GM23338 (cell line): ENCODE measurements at regions not wholly inside any gene's neighbourhood (a gene's known extent, or its start where the extent isn't known, plus 50 kb on each side); places are given as distances from the start of the nearest gene placed in this dataset.

Experiments
- ATAC-seq: fragments of 200-7000 bp; cut with Tn5 transposase; 3 replicates; pipeline ENCODE4 v1.9.1; 2020
- DNase-seq: peaks from one replicate; pipeline ENCODE4 v3.0.0-alpha.2; 2015; ENCODE audit warnings: low spot score
- H2AFZ ChIP-seq: fragments of 200-600 bp; sonication (generic); 2 replicates; pipeline ENCODE4 v1.8.0; 2016; ENCODE audit warnings: antibody characterized with exemption, mild to moderate bottlenecking, moderate library complexity
- H3F3A ChIP-seq: fragments of 200-600 bp; sonication (generic); replicated peaks from 2 replicates; pipeline ENCODE4 v1.8.0; 2017; ENCODE audit warnings: antibody characterized with exemption, mixed run types, low read depth
- H3K27ac ChIP-seq: fragments of 200-600 bp; sonication (generic); 2 replicates; pipeline ENCODE4 v1.6.1; 2016; ENCODE audit warnings: low read depth
- H3K27me3 ChIP-seq: fragments of 200-600 bp; sonication (generic); 2 replicates; pipeline ENCODE4 v1.8.0; 2016; ENCODE audit warnings: mild to moderate bottlenecking, mixed run types, moderate library complexity; ENCODE audit not compliant: insufficient read depth
- H3K36me3 ChIP-seq: fragments of 200-600 bp; sonication (generic); 2 replicates; pipeline ENCODE4 v1.8.0; 2016; ENCODE audit warnings: mild to moderate bottlenecking; ENCODE audit not compliant: insufficient read depth
- H3K4me1 ChIP-seq: fragments of 200-600 bp; sonication (generic); 2 replicates; pipeline ENCODE4 v1.8.0; 2016; ENCODE audit warnings: mild to moderate bottlenecking, moderate library complexity; ENCODE audit not compliant: insufficient read depth
- H3K4me2 ChIP-seq: fragments of 200-600 bp; sonication (generic); 2 replicates; pipeline ENCODE4 v1.7.1; 2017; ENCODE audit warnings: mixed run types
- H3K4me3 ChIP-seq: fragments of 200-600 bp; sonication (generic); 2 replicates; pipeline ENCODE4 v1.6.1; 2016; ENCODE audit warnings: mixed run types
- H3K79me2 ChIP-seq: fragments of 200-600 bp; sonication (generic); replicated peaks from 2 replicates; pipeline ENCODE4 v1.8.0; 2017; ENCODE audit warnings: mild to moderate bottlenecking; ENCODE audit not compliant: insufficient read depth
- H3K9me2 ChIP-seq: fragments of 200-600 bp; sonication (generic); 2 replicates; pipeline ENCODE4 v1.8.0; 2017; ENCODE audit not compliant: insufficient read depth
- H4K20me1 ChIP-seq: fragments of 200-600 bp; sonication (generic); replicated peaks from 2 replicates; pipeline ENCODE4 v1.8.0; 2017; ENCODE audit warnings: mild to moderate bottlenecking; ENCODE audit not compliant: insufficient read depth
- H3K27ac Mint-ChIP-seq: 2 replicates; pipeline ENCODE4 v1.8.0; 2020; ENCODE audit warnings: inconsistent platforms, mild to moderate bottlenecking, moderate library complexity, mixed read lengths
- H3K27me3 Mint-ChIP-seq: 3 replicates; pipeline ENCODE4 v1.8.0; 2022; ENCODE audit warnings: low read depth, mild to moderate bottlenecking, moderate library complexity, mixed read lengths, inconsistent platforms; ENCODE audit not compliant: insufficient read depth, poor library complexity
- H3K36me3 Mint-ChIP-seq: 3 replicates; pipeline ENCODE4 v1.8.0; 2021; ENCODE audit warnings: low read depth, mild to moderate bottlenecking, inconsistent platforms, moderate library complexity, mixed read lengths
- H3K4me1 Mint-ChIP-seq: 3 replicates; pipeline ENCODE4 v1.8.0; 2020; ENCODE audit warnings: mild to moderate bottlenecking, inconsistent platforms, mixed read lengths
- H3K4me3 Mint-ChIP-seq: 3 replicates; pipeline ENCODE4 v1.8.0; 2021; ENCODE audit warnings: moderate library complexity, mild to moderate bottlenecking, inconsistent platforms, mixed read lengths
- H3K9me3 Mint-ChIP-seq: 3 replicates; pipeline ENCODE4 v1.8.0; 2020; ENCODE audit warnings: moderate library complexity, mild to moderate bottlenecking, inconsistent platforms, mixed read lengths
- CREB1 ChIP-seq: fragments of 250-450 bp; sonication (Bioruptor Pico); IDR thresholded peaks from 2 replicates; pipeline ENCODE4 v1.5.0; 2020; ENCODE audit warnings: low read depth, mild to moderate bottlenecking, moderate library complexity
- EZH2 ChIP-seq: fragments of 200-600 bp; sonication (generic); IDR thresholded peaks from one replicate; pipeline ENCODE4 v1.8.0; 2017; ENCODE audit warnings: antibody characterized with exemption, mild to moderate bottlenecking, low read depth; ENCODE audit not compliant: unreplicated experiment
- EZH2phosphoT487 ChIP-seq: fragments of 200-600 bp; sonication (generic); IDR thresholded peaks from one replicate; pipeline ENCODE4 v1.8.1; 2018; ENCODE audit warnings: antibody characterized with exemption; ENCODE audit not compliant: unreplicated experiment
- JUNB ChIP-seq: IDR thresholded peaks from one replicate; pipeline ENCODE4 v1.6.1; 2016; ENCODE audit warnings: antibody characterized with exemption; ENCODE audit not compliant: unreplicated experiment
- NANOG ChIP-seq: IDR thresholded peaks from 2 replicates; pipeline ENCODE4 v1.6.1; 2016; ENCODE audit warnings: antibody characterized with exemption, borderline replicate concordance
- STAT1 ChIP-seq: IDR thresholded peaks from one replicate; pipeline ENCODE4 v1.6.1; 2016; ENCODE audit warnings: antibody characterized with exemption; ENCODE audit not compliant: unreplicated experiment
- ZNF114 ChIP-seq: fragments of 250-450 bp; sonication (Bioruptor Pico); IDR thresholded peaks from 2 replicates; pipeline ENCODE4 v1.5.0; 2020; ENCODE audit warnings: mild to moderate bottlenecking, moderate library complexity
- ZNF331 ChIP-seq: fragments of 250-450 bp; sonication (Bioruptor Pico); IDR thresholded peaks from 2 replicates; pipeline ENCODE4 v1.5.0; 2020; ENCODE audit warnings: low read depth, mild to moderate bottlenecking, moderate library complexity
- ZNF462 ChIP-seq: fragments of 250-450 bp; sonication (Bioruptor Pico); IDR thresholded peaks from 2 replicates; pipeline ENCODE4 v1.5.0; 2020; ENCODE audit warnings: mild to moderate bottlenecking, moderate library complexity

DNA sequence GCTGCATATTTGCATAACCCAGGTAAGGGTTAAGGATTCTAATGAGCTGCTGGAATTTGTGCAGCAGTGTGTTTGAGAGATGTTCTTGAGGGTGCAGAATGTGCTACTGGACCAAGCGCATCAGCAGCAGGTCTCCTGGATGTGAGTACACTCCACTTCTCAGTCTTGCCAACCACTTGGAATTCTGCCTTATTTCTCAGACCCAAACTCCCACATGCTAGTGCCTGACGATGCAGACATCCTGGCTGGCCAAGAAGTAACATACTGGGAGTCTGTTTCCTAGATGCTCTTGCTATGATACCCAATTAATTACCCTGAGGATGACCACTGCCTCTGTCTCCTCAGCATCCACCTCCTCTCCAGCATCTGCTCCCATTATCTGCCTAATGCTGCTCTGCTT is 186.6 kb downstream of the MOXD1 start (continued):
- TF ChIP-seq ZNF114 (CRISPR knock-in tag) (no peak), ZNF331 (CRISPR knock-in tag) (no peak), NANOG (no peak), CREB1 (CRISPR knock-in tag) (no peak), JUNB (no peak)

- H3K4me3 Mint-ChIP-seq: no peak overlapping the region
- H3K27ac ChIP-seq: no peak overlapping the region
- H3K79me2 ChIP-seq: no peaks in the 10 kb centered on the region
- TF ChIP-seq NANOG (no peak), EZH2 (no peak), EZH2phosphoT487 (no peak), CREB1 (CRISPR knock-in tag) (no peak), ZNF462 (CRISPR knock-in tag) (no peak), STAT1 (no peak), ZNF331 (CRISPR knock-in tag) (no peak)
- H3K9me3 Mint-ChIP-seq: no peaks in the 10 kb centered on the region
- H3K4me1 Mint-ChIP-seq: no peaks in the 10 kb centered on the region
- no peaks in the 10 kb centered on the region for H3F3A ChIP-seq
- no peak overlapping the region for H3K4me3 ChIP-seq
- no peaks in the 10 kb centered on the region for H4K20me1 ChIP-seq
- H3K27me3 Mint-ChIP-seq: no peaks in the 10 kb centered on the region
- no peak overlapping the region for H3K27ac Mint-ChIP-seq
- no peak overlapping the region for H2AFZ ChIP-seq
- no peaks in the 10 kb centered on the region for H3K36me3 Mint-ChIP-seq
- no peaks in the 10 kb centered on the region for H3K36me3 ChIP-seq
- no peaks in the 10 kb centered on the region for H3K4me1 ChIP-seq
- H3K27me3 ChIP-seq: no peaks in the 10 kb centered on the region
- H3K4me2 ChIP-seq: no peak overlapping the region
- DNase-seq (no peak), ATAC-seq (no peak)
- no peaks in the 10 kb centered on the region for H3K9me2 ChIP-seq
Measured at GRCh38 chr6:132213732-132214131, 187.5 kb downstream of the MOXD1 start.
